Small intestine (tissue), 7 donors: ENCODE measurements at regions not wholly inside any gene's neighbourhood (a gene's known extent, or its start where the extent isn't known, plus 50 kb on each side); places are given as distances from the start of the nearest gene placed in this dataset.

Source experiments
- DNase-seq, 2 donors: peaks; one replicate each; pipeline versions ENCODE4 v3.0.0 to v3.0.0-alpha.2; 2013
- FAIRE-seq: peaks from 2 replicates; lab custom pipeline; 2012; peaks lifted over from hg19 to GRCh38; lab: Jason Lieb, UNC
- H3K27ac ChIP-seq, 3 donors: one replicate each; pipeline ENCODE4 v1.5.1; 2013; ENCODE audit warnings: low read length in 2 of 3, mild to moderate bottlenecking in 2 of 3, control low read depth in 1 of 3, inconsistent platforms in 1 of 3, low read depth in 1 of 3, moderate library complexity in 1 of 3
- H3K27me3 ChIP-seq, 3 donors: one replicate each; pipeline ENCODE4 v1.6.1; 2013; ENCODE audit warnings: low read length in 3 of 3, inconsistent platforms in 1 of 3; ENCODE audit not compliant: control insufficient read depth in 3 of 3, insufficient read depth in 3 of 3
- H3K36me3 ChIP-seq, 3 donors: one replicate each; pipeline ENCODE4 v1.6.1; 2013; ENCODE audit warnings: low read length in 3 of 3, inconsistent platforms in 1 of 3, low read depth in 1 of 3, mild to moderate bottlenecking in 1 of 3, moderate library complexity in 1 of 3; ENCODE audit not compliant: control insufficient read depth in 3 of 3, insufficient read depth in 2 of 3
- H3K4me1 ChIP-seq, 3 donors: one replicate each; pipeline ENCODE4 v1.6.1; 2013; ENCODE audit warnings: low read length in 2 of 3, inconsistent platforms in 1 of 3, low read depth in 1 of 3, mild to moderate bottlenecking in 1 of 3, moderate library complexity in 1 of 3; ENCODE audit not compliant: control insufficient read depth in 3 of 3, insufficient read depth in 2 of 3
- H3K4me3 ChIP-seq, 3 donors: one replicate each; pipeline ENCODE4 v1.5.1; 2013; ENCODE audit warnings: low read length in 3 of 3, control low read depth in 1 of 3, inconsistent platforms in 1 of 3, low read depth in 1 of 3, mild to moderate bottlenecking in 1 of 3, moderate library complexity in 1 of 3
- H3K9me3 ChIP-seq, 2 donors: one replicate each; pipeline ENCODE4 v1.6.1; 2013; ENCODE audit warnings: low read depth in 1 of 2, low read length in 1 of 2; ENCODE audit not compliant: control insufficient read depth in 2 of 2, insufficient read depth in 1 of 2
- WGBS, 3 donors: extraction: QIAGEN DNeasy Blood & Tissue Kit; methylation state at CpG; one replicate each; pipeline ENCODE4 v1.1.7; 2013; 5-methylcytosine and 5-hydroxymethylcytosine counted together
- donor health status: healthy with polysubstance abuse.
- donor health status: control.
- donor health status: control.
- donor health status: Bipolar disorder and iron deficiency.
- donor health status: healthy.

- H3K27me3 ChIP-seq: no peaks in the 10 kb centered on the region
- no peaks in the 10 kb centered on the region for H3K36me3 ChIP-seq
- H3K4me3 ChIP-seq: no peak overlapping the region
- DNase-seq (no peak), FAIRE-seq (no peak)
- H3K27ac ChIP-seq: no peak overlapping the region
- 90 to 95% (median 93%) methylated on average over 4 of the region's 4 CpGs for WGBS, 3 donors
- H3K9me3 ChIP-seq: peaks cover 0 to 3% of the 10 kb centered on the region in 2 donors
- peaks cover 0 to 45% (median 6%) of the 10 kb centered on the region in 3 donors for H3K4me1 ChIP-seq
Measured at GRCh38 chr2:23120161-23120560, 264.8 kb upstream of the KLHL29 start.

GRCh38 chr2:23121968-23122648 is 262.9 kb upstream of the KLHL29 start:
- WGBS, 3 donors: 74 to 84% (median 75%) methylated on average over 4 of the region's 4 CpGs
- Histone ChIP-seq H3K9me3 (peaks cover 0 to 3% of the 10 kb centered on the region in 2 donors), H3K36me3 (no peaks in the 10 kb centered on the region), H3K4me3 (no peak overlapping the region), H3K27me3 (no peaks in the 10 kb centered on the region), H3K27ac (peak overlapping the region in 2 of 3 donors; percentile 14 to 67), H3K4me1 (peaks cover 0 to 64% (median 6%) of the 10 kb centered on the region in 3 donors)
- FAIRE-seq (no peak), DNase-seq (peak in 1 of 2 donors; percentile 64)

- no peaks in the 10 kb centered on the region for H3K27me3 ChIP-seq
- H3K27ac ChIP-seq: peak overlapping the region in 1 of 3 donors; percentile 67
- H3K9me3 ChIP-seq: peaks cover 0 to 3% of the 10 kb centered on the region in 2 donors
- no peak overlapping the region for H3K4me3 ChIP-seq
- FAIRE-seq: no peak
- peaks cover under 1 to 69% (median 6%) of the 10 kb centered on the region in 3 donors for H3K4me1 ChIP-seq
- H3K36me3 ChIP-seq: no peaks in the 10 kb centered on the region
- DNase-seq: peak; percentile 54 to 61
- 22 to 56% (median 39%) methylated on average over 5 of the region's 5 CpGs for WGBS, 3 donors
Measured at GRCh38 chr2:23122681-23123215, 262.2 kb upstream of the KLHL29 start.

GRCh38 chr2:23123686-23124085 is 261.3 kb upstream of the KLHL29 start:
- Histone ChIP-seq H3K36me3 (no peaks in the 10 kb centered on the region), H3K4me3 (no peak overlapping the region), H3K27ac (no peak overlapping the region), H3K9me3 (peaks cover 0 to 9% of the 10 kb centered on the region in 2 donors), H3K27me3 (no peaks in the 10 kb centered on the region), H3K4me1 (peaks cover 3 to 78% (median 12%) of the 10 kb centered on the region in 3 donors)
- 82 to 96% (median 89%) methylated on average over 2 of the region's 2 CpGs for WGBS, 3 donors
- no peak for FAIRE-seq
- no peak for DNase-seq

GRCh38 chr2:23124214-23124750 is 260.7 kb upstream of the KLHL29 start:
- Histone ChIP-seq H3K27me3 (no peaks in the 10 kb centered on the region), H3K4me1 (peaks cover 3 to 73% (median 11%) of the 10 kb centered on the region in 3 donors), H3K4me3 (no peak overlapping the region), H3K27ac (no peak overlapping the region), H3K9me3 (peaks cover 0 to 15% of the 10 kb centered on the region in 2 donors), H3K36me3 (no peaks in the 10 kb centered on the region)
- FAIRE-seq: no peak
- WGBS, 3 donors: 73 to 93% (median 85%) methylated on average over 7 of the region's 7 CpGs
- no peak for DNase-seq

- peak overlapping the region; percentile 76 to 80 (median 78) for H3K27ac ChIP-seq
- H3K4me1 ChIP-seq: peaks cover 3 to 58% (median 9%) of the 10 kb centered on the region in 3 donors
- FAIRE-seq (peak; percentile 36), DNase-seq (peak; percentile 91 to 98)
- no peak overlapping the region for H3K4me3 ChIP-seq
- H3K27me3 ChIP-seq: no peaks in the 10 kb centered on the region
- H3K9me3 ChIP-seq: peaks cover 0 to 15% of the 10 kb centered on the region in 2 donors
- 11 to 48% (median 30%) methylated on average over 4 of the region's 4 CpGs for WGBS, 3 donors
- no peaks in the 10 kb centered on the region for H3K36me3 ChIP-seq
Measured at GRCh38 chr2:23127465-23127864, 257.5 kb upstream of the KLHL29 start.

GRCh38 chr2:23128684-23129292 is 256.2 kb upstream of the KLHL29 start:
- Histone ChIP-seq H3K4me1 (peaks cover 3 to 47% (median 7%) of the 10 kb centered on the region in 3 donors), H3K27ac (no peak overlapping the region), H3K4me3 (no peak overlapping the region), H3K9me3 (peaks cover 0 to 15% of the 10 kb centered on the region in 2 donors), H3K36me3 (no peaks in the 10 kb centered on the region), H3K27me3 (no peaks in the 10 kb centered on the region)
- DNase-seq (no peak), FAIRE-seq (no peak)
- WGBS, 3 donors: 86 to 96% (median 91%) methylated on average over 7 of the region's 7 CpGs

GRCh38 chr2:23131066-23131575 is 253.9 kb upstream of the KLHL29 start:
- Histone ChIP-seq H3K9me3 (peaks cover 0 to 12% of the 10 kb centered on the region in 2 donors), H3K36me3 (no peaks in the 10 kb centered on the region), H3K27ac (no peak overlapping the region), H3K27me3 (no peaks in the 10 kb centered on the region), H3K4me3 (no peak overlapping the region), H3K4me1 (peaks cover 3 to 23% (median 7%) of the 10 kb centered on the region in 3 donors)
- 69 to 85% (median 72%) methylated on average over 4 of the region's 4 CpGs for WGBS, 3 donors
- no peak for DNase-seq
- FAIRE-seq: no peak
